GM21528 (cell line): ENCODE measurements at regions not wholly inside any gene's neighbourhood (a gene's known extent, or its start where the extent isn't known, plus 50 kb on each side); places are given as distances from the start of the nearest gene placed in this dataset.
"Not testable (repeated sequence)": the region's sequence is repeated elsewhere in the genome, so short reads cannot be mapped to it uniquely, and the experiment has no call there.

Experiments used
- ATAC-seq: cut with Tn5 transposase; IDR thresholded peaks from one replicate; pipeline ENCODE4 v1.9.1; 2021; ENCODE audit warnings: mild to moderate bottlenecking, moderate library complexity; ENCODE audit not compliant: unreplicated experiment, low FRiP score

- ATAC-seq, result no peak
Observed at GRCh38 chr5:174459071-174459702, 265.2 kb upstream of the MSX2 start.

- no peak for ATAC-seq
Observed at GRCh38 chr5:174459832-174460448, 264.4 kb upstream of the MSX2 start.

GRCh38 chr5:174462129-174462528, 262.3 kb upstream of the MSX2 start:
- ATAC-seq, result no peak

GRCh38 chr5:174464504-174465165, 259.7 kb upstream of the MSX2 start:
- no peak for ATAC-seq

- not testable (repeated sequence) for ATAC-seq
Observed at GRCh38 chr5:174471528-174471927, 252.9 kb upstream of the MSX2 start.

- no peak for ATAC-seq
Observed at GRCh38 chr5:174472956-174473355, 251.4 kb upstream of the MSX2 start.

- ATAC-seq, result not testable (repeated sequence)
Observed at GRCh38 chr5:174476001-174476400, 248.4 kb upstream of the MSX2 start.

GRCh38 chr5:174479325-174479724, 245.1 kb upstream of the MSX2 start:
- no peak for ATAC-seq

GRCh38 chr5:174481737-174482136, 242.6 kb upstream of the MSX2 start:
- ATAC-seq, result no peak

GRCh38 chr5:174482607-174483024, 241.8 kb upstream of the MSX2 start:
- ATAC-seq, result no peak

- ATAC-seq, result no peak
Observed at GRCh38 chr5:174483411-174483810, 241.0 kb upstream of the MSX2 start.

GRCh38 chr5:174489215-174489614, 235.2 kb upstream of the MSX2 start:
- ATAC-seq, result no peak

GRCh38 chr5:174489920-174490597, 234.3 kb upstream of the MSX2 start:
- no peak for ATAC-seq

GRCh38 chr5:174490728-174491127, 233.7 kb upstream of the MSX2 start:
- no peak for ATAC-seq

- ATAC-seq, result no peak
Observed at GRCh38 chr5:174491265-174491664, 233.1 kb upstream of the MSX2 start.

- no peak for ATAC-seq
Observed at GRCh38 chr5:174491761-174492350, 232.5 kb upstream of the MSX2 start.

- no peak for ATAC-seq
Observed at GRCh38 chr5:174493530-174493929, 230.9 kb upstream of the MSX2 start.

- ATAC-seq, result not testable (repeated sequence)
Observed at GRCh38 chr5:174497939-174498338, 226.4 kb upstream of the MSX2 start.

GRCh38 chr5:174498575-174498974, 225.8 kb upstream of the MSX2 start:
- not testable (repeated sequence) for ATAC-seq

GRCh38 chr5:174500636-174501035, 223.7 kb upstream of the MSX2 start:
- ATAC-seq, result no peak
